HT-29 (cell line): ENCODE measurements at regions not wholly inside any gene's neighbourhood (a gene's known extent, or its start where the extent isn't known, plus 50 kb on each side); places are given as distances from the start of the nearest gene placed in this dataset.

Experiments
- DNase-seq: peaks from one replicate; pipeline ENCODE4 v3.0.0-alpha.2; 2015; ENCODE audit warnings: low spot score

DNA sequence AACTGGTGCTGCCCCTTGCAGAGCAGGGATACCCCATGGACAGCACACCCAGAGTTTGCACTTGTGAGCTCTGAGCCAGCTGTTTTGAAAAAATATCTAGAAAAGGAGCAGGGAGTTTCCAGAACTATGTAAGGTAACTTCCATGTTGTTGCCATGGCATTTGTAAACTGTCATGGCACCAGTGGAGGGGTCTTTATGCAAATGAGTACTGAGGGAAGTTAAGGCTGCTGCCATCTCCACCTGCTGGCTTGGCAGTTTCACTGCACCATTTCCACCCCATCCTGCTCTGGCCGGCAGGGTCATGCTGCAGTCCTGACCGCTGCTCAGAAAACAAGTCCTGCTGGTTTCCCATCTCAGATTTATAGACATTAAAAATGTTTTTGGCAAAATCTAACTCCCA, 52.3 kb upstream of the SNTG2 start:
- peak; percentile 21 for DNase-seq

GRCh38 chr2:897091-897490, 53.6 kb upstream of the SNTG2 start:
- DNase-seq: no peak

DNA sequence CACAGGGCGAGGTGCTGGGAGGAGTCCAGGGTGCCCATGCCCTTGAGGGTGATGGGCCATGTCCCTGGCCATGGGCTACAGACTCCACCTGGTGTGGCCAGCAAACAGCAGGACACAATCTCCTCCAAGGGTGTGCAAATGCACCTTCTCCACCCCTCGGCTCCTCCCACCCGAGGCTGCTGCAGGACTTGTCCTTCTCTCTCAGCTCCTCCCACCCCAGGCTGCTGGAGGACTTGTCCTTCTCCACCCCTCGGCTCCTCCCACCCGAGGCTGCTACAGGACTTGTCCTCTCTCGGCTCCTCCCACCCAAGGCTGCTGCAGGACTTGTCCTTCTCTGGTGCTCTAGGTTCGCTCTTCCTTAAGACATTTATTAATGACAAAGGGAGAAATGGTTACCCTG, 57.3 kb upstream of the SNTG2 start:
- DNase-seq: peak; percentile 71

DNA sequence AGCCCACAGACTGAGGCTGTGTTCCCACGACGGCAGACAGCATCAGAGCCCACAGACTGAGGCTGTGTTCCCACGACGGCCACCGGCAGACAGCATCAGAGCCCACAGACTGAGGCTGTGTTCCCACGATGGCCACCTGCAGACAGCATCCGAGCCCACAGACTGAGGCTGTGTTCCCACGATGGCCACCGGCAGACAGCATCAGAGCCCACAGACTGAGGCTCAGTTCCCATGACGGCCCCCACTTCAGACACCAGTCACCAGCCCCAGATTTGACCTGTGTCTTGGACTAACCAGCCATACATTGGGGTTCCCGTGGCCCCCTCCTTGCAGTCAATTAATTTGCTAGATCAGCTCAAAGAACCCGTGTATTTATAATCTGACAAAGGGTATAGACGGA, 57.8 kb upstream of the SNTG2 start:
- no peak for DNase-seq

- no peak for DNase-seq
These were observed 58.2 kb upstream of the SNTG2 start for GRCh38 chr2:892401-892800.

GRCh38 chr2:891734-892133, 58.9 kb upstream of the SNTG2 start:
- no peak for DNase-seq

DNA sequence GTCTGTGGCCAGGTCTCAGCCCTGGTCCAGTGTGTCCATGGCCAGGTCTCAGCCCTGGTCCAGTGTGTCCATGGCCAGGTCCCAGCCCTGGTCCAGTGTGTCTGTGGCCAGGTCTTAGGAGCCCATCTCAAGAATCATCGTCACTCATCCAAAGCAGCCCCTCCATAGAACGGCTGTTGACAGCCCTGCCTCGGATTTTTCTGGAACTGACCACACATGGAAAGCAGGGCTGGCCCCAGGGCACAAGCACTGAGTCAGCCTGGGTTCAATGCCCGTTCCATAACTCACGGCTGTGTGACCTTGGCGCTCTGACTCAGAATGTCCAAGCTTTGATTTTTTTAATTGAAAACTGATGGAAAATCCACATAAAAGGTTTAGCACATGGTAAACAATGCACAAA, 59.9 kb upstream of the SNTG2 start:
- no peak for DNase-seq

GRCh38 chr2:890214-890613, 60.4 kb upstream of the SNTG2 start:
- DNase-seq: no peak

GRCh38 chr2:888906-889566, 61.6 kb upstream of the SNTG2 start:
- no peak for DNase-seq

DNA sequence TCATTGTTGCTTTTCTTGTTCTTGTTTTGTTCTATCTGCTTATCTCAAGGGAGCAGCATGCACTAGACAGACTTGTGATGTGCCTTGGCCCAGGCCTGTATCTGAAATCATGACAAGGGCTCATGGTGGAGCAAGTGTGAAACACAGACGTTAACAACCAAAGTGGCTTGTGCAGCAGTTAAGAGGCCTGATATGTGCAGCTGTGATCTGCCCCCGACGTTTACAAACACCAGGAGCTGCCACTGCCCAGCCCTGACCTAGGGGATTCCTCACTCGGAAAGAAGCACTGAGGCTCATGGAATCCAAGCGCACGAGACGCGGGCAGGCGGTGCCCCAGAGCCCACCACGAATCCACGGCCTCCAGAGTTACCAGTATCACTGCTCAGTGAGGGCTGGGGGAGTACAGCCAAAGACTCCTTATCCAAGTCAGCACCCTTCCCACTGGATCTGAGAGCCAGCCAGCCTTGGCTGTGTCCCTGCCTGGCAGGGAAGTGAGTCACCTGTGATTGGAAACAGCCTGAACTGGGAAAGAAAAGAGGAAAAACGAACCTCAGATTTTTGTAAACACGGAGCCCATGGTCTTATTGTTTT, 62.3 kb upstream of the SNTG2 start:
- DNase-seq: no peak

DNA sequence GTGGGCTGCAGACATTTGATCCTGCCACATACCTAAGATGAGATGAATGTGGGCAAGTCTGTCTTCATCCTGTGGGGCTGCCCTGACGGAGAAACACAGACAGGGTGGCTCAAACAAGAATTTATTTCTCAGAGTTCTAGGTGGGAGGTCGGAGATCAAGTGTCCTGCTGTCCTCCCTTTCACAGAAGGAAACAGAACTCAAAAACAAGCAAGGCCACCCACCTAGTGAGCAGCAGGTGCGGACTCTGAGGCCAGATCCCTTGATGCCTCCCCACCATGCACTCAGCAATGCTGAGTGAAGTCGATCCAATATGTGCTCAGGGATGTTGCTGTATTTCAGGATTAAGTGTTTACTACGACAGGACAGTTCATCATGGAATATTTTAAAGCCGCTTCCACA, 63.0 kb upstream of the SNTG2 start:
- DNase-seq: no peak

GRCh38 chr2:886072-887022, 64.3 kb upstream of the SNTG2 start:
- DNase-seq: no peak

DNA sequence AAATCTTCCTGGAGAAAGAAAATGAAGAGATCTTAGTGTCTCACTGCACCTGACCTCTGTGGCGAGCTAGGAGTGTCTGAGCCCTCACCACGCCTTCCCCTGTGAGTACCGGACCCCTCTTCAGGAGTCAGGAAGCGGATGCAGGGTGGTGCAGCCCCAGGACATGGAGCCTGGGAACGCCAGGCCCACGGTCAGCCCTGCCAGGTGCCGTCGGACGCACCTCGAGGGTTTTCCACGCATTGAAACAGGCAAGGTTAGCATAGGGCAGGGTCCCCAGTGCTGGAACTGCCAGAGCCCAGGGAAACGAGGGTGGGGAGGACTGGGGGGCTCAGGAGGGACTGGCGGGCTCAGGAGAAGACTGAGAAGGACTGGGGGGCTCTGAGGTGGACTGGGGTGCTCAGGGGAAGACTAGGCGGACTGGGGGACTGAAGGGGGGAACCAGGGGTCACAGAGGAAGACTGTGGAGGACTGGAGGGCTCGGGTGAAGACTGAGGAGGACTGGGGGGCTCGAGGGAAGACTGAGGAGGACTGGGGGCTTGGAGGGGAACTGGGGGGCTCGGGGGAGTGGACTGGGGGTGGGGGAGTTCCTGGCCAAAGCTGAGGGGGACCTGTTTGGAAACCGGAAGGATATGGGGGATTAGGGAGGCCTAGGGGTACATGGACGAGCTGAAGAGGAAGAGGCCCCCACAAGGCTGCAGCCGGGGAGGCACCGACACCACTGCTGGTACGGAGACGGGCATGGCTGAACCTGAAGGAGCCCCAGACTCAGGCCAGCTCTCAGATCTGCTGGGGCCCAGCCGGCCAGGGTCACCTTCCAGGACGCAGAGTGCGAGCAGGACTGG, 65.2 kb upstream of the SNTG2 start:
- DNase-seq: no peak

GRCh38 chr2:883803-884748, 66.6 kb upstream of the SNTG2 start:
- DNase-seq: no peak

DNA sequence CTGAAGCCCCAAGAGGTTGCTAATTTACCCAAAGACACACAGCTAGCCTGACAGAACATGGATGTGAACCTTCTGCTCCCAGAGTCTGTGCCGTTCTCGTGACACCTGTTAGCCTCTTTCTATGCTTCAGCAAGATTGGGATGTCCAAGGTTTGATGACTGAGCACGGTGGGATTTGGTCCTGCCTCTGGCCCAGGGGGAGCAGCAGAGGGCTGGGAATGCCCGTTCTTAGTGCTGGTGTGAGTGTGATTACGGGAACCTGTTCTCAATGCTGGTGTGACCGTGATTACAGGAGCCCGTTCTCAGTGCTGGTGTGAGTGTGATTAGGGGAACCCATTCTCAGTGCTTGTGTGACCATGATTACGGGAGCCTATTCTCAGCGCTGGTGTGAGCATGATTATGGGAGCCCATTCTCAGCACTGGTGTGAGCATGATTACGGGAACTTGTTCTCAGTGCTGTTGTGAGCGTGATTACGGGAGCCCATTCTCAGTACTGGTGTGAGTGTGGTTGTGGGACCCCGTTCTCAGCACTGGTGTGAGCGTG, 67.3 kb upstream of the SNTG2 start:
- no peak for DNase-seq

DNA sequence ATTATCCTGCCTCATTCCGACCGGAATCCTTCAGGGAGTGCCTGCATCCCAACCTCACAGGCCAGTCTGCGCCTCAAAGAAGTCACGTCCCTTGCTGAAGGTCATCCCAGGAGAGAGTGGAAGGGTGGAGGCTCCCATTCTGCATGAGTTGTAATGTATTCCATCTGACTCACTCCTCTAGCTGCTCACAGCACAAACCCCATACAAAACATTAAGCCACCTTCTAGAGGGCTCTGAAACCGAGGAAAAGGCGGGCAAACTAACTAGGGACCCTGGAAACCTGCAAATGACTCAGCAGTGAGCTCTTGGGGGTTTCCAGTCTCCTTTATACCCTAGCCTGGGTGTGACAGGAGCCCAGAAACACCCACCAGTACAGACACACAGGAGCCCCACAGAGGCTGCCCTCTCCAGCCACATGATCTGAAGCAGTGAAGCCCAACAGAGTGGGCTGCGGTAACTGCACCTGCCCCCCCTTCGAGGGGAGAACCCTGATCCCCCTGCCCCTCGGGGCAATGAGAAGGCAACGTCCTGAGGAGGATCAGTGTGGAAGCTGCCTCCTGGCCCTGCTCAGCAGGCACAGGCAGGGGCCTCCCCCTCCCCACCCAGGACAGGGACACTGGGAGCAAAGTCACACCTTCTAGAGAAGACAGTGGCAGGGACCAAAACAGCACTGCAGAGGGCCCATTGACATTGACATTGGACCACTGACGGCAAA, 69.3 kb upstream of the SNTG2 start:
- DNase-seq: no peak

- DNase-seq: no peak
These were observed 70.3 kb upstream of the SNTG2 start for GRCh38 chr2:880201-880970.

DNA sequence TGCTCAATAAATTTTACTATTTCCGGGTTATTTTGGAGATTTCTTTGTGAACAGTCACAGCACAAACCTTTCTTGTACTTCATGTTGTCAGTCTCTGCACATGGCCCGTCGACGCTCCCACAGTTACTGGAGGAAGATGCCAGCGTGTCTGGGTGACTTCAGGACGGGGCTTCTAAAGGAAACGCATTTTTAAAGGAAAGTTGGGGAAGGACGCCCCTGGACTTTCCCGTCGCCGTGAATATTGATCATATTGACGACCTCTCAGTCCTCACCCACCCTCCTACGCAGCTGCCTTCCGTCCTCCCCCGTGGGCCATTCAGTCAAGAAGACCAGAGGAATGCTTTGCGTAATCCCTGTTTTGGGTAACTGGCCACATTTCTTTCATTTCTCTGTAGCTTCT, 71.1 kb upstream of the SNTG2 start:
- DNase-seq: no peak
